ENCODE measurements at regions not wholly inside any gene's neighbourhood (a gene's known extent, or its start where the extent isn't known, plus 50 kb on each side); places are given as distances from the start of the nearest gene placed in this dataset.

GRCh38 chr6:126539022-126539421 is 199.1 kb downstream of the CENPW start:
- TF ChIP-seq CTCF (IDR thresholded peaks at IDR 0.05; ENCODE audit: low read depth, low read length, poor library complexity, severe bottlenecking) (no peak), EZH2phosphoT487 (IDR thresholded peaks at IDR 0.05; ENCODE audit: borderline replicate concordance, low read length) (no peak)
